ENCODE measurements at regions not wholly inside any gene's neighbourhood (a gene's known extent, or its start where the extent isn't known, plus 50 kb on each side); places are given as distances from the start of the nearest gene placed in this dataset.

- TF ChIP-seq, protein P1, sequence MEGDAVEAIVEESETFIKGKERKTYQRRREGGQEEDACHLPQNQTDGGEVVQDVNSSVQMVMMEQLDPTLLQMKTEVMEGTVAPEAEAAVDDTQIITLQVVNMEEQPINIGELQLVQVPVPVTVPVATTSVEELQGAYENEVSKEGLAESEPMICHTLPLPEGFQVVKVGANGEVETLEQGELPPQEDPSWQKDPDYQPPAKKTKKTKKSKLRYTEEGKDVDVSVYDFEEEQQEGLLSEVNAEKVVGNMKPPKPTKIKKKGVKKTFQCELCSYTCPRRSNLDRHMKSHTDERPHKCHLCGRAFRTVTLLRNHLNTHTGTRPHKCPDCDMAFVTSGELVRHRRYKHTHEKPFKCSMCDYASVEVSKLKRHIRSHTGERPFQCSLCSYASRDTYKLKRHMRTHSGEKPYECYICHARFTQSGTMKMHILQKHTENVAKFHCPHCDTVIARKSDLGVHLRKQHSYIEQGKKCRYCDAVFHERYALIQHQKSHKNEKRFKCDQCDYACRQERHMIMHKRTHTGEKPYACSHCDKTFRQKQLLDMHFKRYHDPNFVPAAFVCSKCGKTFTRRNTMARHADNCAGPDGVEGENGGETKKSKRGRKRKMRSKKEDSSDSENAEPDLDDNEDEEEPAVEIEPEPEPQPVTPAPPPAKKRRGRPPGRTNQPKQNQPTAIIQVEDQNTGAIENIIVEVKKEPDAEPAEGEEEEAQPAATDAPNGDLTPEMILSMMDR (conservative IDR thresholded peaks at IDR 0.05): no peak
- TF ChIP-seq EZH2 (IDR thresholded peaks at IDR 0.05; ENCODE audit: low read depth): no peak
These were observed 371.7 kb downstream of the TNS1 start for GRCh38 chr2:217631115-217631514.

Measured in PC-9 (cell line).